ENCODE measurements at regions not wholly inside any gene's neighbourhood (a gene's known extent, or its start where the extent isn't known, plus 50 kb on each side); places are given as distances from the start of the nearest gene placed in this dataset.

DNA sequence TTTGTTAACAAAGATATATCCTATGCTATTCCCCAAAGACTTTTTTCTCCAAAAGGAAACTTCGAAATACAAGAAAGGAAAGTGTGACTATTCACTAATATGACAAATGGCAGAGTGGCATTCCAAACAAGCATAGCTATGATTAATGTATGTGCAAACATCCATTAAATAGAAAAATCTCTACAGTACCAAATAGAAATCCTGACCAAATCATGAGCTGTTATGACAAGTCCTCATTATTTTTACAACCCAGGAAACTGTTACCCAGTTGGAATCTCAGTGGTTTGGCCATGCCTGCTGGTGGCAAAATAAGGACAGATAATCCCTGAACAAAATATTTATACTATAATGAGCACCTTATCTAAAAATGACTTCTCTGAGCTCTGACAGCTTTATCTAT lies 202.1 kb downstream of the SEC23A start:
- no peak for DNase-seq

DNA sequence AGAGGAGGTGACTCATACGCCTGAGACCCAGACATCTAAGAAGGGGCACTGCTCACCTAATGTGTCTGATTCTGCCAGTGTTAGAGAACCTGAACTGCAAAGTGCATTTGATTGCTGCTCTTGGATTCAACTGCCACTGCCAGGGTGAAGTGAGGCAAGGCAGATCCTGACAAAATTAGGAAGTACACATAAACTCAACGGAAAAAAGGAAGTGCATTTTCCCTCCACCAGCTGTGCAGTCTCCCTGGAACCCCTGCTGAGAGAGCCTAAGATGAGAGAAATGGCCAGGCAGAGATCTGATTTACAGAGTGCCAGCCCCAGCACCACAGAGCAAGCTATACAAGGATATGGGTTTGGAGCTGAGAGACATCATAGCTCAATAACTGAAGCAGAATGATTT lies 215.3 kb downstream of the SEC23A start:
- no peak for DNase-seq

- DNase-seq, result no peak
Measured at GRCh38 chr14:38884109-38884508, 218.9 kb downstream of the SEC23A start.

DNA sequence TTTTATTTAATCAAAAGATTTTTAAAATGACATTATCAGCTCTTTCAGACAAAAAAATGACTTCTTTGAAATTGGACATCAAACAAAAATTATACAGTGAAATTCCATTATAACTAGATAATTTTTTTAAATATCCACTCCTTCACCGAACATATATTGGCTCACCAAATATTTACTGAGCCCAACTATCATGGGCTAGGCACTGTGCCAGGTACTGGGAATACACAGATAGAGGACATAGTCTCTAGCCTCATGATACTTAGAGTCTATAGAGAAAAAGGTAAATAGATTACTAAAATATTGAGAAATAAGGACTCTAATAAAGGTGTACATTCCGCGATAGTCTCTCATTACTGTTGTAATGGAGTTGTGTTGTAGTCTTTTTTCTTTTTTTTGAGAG lies 219.9 kb downstream of the SEC23A start:
- no peak for DNase-seq

- no peak for DNase-seq
Measured at GRCh38 chr14:38882533-38882932, 220.5 kb downstream of the SEC23A start.

- no peak for DNase-seq
Measured at GRCh38 chr14:38880643-38881524, 222.2 kb downstream of the SEC23A start.

DNA sequence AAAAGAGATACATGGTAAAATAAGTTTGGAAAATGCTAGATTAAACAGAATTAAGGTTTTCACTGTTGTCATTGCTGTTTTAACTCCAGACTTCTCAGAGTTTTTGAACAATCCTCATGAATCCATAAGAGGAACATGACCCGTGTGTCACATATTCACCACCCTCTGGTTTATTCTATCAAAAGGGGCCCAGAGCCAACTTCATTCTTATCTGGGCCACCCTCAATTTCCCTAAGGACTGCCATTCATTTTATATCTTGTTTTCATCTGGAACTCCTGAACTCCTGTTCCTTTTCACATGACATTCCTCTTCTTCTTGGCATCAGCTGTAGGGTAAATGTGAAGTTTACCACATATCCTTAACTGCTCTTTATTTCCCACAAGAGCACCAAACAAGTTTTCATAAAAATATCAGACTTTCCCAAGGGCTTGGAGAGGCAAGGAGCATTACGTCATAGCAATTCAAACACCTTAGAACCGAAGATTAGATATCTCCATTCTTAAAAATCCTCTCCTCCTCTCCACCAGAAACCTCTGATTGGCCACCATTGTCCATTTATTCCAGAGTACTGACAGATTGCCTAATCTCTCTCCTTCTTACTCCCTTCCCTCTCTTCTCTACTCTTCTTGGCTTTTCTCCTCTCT lies 225.2 kb downstream of the SEC23A start:
- DNase-seq, result no peak

- DNase-seq, result no peak
Measured at GRCh38 chr14:38874721-38875120, 228.3 kb downstream of the SEC23A start.

DNA sequence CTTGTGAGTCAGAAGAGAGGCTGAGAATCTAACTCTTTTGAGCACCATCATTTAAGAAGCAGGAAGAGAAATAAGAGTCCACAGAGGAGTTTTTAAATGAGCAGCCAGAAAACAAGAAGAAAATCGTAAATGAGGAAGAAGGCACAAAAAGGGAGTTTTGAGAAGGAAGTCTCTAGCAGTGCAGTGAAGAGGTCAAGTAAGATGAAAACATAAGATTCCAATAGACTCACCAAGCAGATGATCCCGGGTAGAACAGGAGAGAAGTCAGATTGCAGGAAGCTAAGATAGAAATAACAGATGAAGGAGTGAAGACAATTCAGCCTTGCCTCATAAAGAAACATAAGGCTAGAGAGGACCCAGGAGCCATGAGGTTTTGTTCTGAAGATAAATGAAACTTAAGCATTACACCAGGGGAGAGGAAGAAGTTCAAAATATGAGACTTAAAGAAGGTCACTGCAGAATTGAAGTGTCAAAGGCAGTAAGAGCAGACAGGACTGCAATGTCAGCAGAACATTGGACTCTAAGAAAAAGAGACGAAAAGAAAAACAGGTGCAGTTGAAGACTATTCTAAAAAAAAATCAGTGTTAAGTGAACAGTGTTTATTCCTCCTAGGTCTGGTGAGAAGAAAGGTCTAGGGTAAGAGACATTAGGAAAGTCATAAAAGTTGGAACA lies 229.0 kb downstream of the SEC23A start:
- DNase-seq, result no peak

- DNase-seq, result no peak
Measured at GRCh38 chr14:38870296-38870836, 232.7 kb downstream of the SEC23A start.

DNA sequence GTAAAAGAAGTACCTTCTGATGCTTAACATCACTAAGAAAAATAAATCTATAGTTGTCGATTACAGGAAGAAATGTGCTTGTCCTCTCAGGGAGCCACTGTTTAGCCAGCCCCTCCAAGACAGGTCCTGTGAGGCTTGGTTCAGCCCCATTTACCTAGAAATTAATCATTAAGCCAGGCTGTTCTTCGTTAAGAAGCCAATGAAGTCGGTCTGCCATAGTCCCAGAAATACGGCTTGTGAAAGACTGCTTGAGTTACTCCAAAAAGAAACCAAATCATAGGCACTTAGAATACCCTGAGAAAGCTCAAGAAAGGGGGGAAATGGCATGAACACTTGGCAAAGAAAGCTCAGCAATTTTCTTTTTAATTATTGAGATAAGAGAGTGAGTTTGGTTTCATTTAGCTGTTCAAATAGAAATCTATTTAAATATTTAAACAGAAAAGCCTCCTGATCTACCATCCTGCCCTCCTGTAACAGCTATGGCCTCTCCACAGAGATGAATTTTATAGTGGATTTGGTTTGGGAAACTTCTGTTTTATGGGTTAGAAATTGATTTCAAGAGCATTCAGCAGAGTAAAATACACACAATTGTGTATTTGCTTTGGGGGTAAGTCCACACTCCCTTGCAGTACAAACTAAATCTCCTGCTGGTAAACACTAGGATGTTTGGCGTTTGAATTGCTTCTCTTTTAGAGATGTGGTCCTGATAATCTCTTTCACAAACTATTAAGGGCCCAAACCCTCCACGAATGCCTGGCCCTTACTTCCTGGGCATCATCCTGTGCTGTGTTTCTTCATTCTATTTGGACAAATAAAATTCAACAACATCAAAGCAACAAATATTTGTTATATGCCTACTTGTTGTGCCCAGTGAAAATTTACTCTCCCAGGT lies 234.4 kb downstream of the SEC23A start:
- DNase-seq, result no peak

DNA sequence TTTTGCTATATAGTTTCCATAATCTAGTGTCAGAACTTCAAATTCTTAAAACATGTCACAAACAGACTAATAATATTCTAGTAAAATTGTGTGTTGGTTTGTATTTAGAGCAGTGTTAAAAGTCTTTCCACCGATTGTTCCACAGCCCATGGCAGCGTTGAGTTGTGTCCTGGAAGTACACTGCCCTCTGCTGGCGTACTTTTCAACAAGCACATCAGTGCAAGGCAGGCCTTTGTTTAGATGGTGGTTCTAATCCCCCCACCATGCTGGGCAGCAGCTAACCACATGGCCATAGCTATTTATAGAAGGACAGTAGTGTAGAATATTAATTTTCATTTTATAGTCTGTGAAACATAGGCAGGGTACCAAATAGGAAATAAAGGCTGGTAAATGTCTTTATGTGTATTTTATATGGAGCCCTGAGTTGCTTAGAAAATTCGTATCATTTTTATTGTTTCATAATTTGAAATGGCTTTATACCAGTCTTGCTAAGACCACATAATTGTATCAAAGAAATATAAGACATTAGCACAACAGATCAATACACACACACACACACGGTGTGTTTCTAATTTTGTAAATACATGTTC lies 235.4 kb downstream of the SEC23A start:
- peak; percentile 84 for DNase-seq

- no peak for DNase-seq
Measured at GRCh38 chr14:38866461-38866860, 236.6 kb downstream of the SEC23A start.

GRCh38 chr14:38862366-38862765 lies 240.7 kb downstream of the SEC23A start:
- peak; percentile 86 for DNase-seq

- DNase-seq, result no peak
Measured at GRCh38 chr14:38860530-38860929, 242.5 kb downstream of the SEC23A start.

GRCh38 chr14:38856798-38857197 lies 246.2 kb downstream of the SEC23A start:
- no peak for DNase-seq

DNA sequence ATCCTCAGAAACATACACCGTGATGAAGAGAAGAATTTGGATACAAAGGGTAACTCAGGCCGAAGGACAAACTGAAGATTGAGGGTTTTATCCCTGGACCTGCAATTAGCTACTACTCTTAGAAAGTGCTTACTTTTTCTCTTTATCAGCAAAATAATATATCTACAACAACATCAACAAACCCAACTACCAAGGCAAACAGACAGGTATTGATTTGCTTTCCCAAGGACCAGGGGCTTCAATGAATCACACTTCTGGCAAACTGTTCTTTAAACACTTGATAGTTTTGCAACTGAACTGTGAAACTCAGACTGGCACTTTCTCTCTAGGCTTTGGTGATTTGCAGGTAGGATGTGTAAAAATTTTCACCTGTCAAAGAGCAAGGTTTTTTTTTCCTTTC lies 247.5 kb downstream of the SEC23A start:
- no peak for DNase-seq

DNA sequence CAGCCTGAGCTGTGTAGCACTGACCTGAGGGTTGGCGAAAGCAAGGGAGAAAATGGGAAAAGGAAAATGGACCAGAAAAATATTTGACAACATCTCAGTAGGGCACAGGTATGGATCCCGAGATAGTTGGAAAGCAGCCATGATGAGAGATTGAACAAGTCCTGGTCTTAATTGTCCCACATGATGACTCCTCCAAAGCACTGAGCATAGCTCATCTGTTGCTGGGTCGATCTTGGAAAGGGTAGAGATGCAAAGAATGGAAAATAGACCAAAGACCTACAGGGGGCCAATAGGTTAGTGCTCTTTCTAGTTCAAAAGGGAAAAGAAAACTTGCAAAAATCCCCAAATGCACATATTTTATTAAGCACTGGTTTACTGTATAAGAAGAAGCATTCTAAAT lies 251.9 kb downstream of the SEC23A start:
- no peak for DNase-seq

DNA sequence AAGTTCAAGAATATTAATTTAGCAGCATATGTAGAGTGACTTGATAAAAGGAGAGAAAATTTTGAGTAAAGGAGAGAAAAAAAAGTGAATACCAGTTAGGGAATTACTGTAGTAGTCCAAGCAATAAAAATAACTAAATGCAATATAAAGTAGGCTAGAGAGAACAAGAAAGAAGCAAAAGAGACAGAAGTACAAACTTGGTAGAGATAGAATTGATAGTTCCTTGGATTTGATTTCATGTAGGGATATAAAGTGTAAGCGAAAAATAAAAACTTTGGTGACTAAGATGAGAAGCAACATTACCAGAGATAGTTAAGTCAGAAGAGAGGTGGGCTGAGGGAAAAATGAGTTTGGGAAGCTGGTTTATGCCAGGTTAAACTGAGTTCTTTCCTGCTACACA lies 252.4 kb downstream of the SEC23A start:
- DNase-seq, result no peak

DNA sequence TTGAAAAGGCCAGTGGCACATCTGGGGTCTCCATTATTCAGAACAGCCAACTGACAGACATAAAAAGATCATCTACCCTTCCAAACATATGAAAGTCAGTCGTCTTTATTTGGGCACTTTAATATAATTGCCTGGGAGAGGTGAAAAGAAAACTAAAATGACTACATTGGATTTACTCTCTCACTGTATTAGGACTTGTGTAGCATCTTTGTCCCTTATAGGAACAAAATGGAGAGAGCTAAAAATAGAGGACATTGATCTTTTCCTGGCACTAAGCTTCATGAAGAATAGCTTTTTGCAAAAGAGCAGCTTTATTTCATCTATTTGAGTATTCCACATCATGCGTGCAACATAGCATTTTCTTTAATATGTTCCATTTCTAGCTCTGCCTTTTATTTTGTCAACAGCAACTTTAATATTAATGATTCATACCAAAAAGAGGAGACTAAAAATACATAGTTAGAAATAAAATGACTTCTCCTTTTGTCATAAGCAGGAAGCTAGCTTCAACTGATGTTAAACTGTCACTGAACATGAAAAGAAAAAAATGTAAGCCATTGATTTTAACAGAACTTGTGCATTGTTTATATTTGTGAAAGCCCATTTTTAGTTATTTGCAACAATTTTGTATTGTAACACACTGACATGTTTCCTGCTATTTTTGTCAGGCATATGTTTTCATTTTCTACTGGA lies 254.6 kb downstream of the SEC23A start:
- DNase-seq, result no peak

GRCh38 chr14:38847161-38847560 lies 255.9 kb downstream of the SEC23A start:
- DNase-seq, result no peak

Data from islet precursor cell (in vitro differentiated cells).